Left cardiac atrium (tissue), 4 donors: ENCODE measurements at regions not wholly inside any gene's neighbourhood (a gene's known extent, or its start where the extent isn't known, plus 50 kb on each side); places are given as distances from the start of the nearest gene placed in this dataset.

Source experiments
- ATAC-seq, 2 donors: fragments of 200-7000 bp; cut with Tn5 transposase; one replicate each; pipeline ENCODE4 v1.9.1; 2020; ENCODE audit warnings: mild to moderate bottlenecking in 2 of 2, moderate library complexity in 2 of 2
- DNase-seq: peaks from one replicate; pipeline ENCODE4 v3.0.0-alpha.2; 2020
- intact Hi-C, 2 donors: fragments of 100-400 bp; cut with DNase I; formaldehyde crosslinking; loops; one replicate each; pipeline versions ENCODE4 v1.14.1 to v1.15.1; 2022 to 2023
- donor health status: DM: no; HTN: yes; CAD: no.
- donor health status: DM: no; HTN: yes; CAD: no; lungs with severe emphysema.
- donor health status: DM: yes; HTN: yes; CAD: no.
- donor health status: Dilated cardiomyopathy.

DNA sequence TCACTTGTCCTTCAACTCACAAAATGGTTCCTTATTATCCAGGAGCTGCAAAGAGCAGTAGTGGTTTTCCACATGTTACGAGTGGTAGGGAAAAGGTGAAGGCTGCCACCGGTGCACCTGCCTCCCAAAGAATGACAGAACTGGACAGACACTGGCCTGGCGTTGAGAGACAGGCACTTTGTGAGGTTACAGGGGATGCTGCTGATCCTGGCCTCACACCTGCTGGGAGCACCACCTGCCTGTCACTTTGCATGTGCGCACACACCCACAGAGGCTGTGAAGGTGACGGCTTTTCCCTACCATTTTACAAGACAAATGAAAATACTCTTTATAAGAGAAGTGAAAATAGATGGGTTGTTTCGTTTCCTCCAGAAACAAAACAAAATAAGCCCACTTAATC lies 175.3 kb upstream of the B3GAT1 start:
- ATAC-seq, result no peak
- intact Hi-C loops, result no loop called here
- DNase-seq, result no peak

- no peak for ATAC-seq
- DNase-seq, result no peak
- intact Hi-C loops, result no loop called here
These were observed 174.7 kb upstream of the B3GAT1 start for GRCh38 chr11:134586726-134587125.

DNA sequence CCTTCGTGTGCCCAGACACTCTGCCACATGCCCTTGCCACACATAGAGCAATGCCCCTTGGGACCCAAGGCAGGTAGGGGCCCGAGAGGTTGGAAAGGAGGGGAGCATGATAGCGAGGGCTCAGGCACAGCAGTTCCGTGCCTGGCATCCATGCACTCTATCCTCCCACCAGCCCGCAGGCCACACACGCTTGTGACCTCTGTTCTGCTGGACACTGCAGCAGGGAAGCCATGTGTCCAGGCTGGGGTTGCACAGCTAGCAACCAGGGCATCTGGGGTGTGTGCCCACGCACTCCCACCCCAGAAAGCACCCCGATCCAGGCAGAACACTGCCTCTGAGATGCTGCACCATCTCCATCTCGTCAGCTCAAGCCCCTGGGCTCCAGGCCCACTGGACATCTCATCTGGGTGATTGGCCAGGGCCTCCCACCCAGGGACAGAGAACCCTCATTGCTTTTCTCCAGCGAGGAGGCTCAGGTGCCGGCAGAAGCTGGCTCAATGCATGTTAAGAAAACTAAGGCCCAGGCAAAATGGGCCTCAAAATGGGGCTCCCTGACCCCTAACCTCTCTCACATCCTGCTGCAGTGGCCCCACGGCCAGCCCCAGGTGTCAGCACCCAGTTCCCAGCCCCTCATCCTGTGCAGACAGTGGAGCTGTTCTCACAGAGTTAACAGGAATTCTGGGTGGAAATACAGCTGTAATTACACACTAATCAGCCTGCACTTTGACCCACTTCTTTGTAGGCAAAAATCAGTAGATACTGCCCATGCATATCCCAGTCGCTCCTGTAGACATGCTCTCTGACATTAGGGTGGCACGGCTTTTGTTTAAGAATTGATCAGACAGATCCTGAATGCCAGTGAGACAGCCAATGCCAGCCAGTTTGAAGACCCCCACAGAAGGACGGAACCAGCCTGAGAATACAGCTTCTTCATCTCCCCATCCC lies 173.9 kb upstream of the B3GAT1 start:
- intact Hi-C loops, result no loop called here
- no peak for ATAC-seq
- DNase-seq, result no peak

DNA sequence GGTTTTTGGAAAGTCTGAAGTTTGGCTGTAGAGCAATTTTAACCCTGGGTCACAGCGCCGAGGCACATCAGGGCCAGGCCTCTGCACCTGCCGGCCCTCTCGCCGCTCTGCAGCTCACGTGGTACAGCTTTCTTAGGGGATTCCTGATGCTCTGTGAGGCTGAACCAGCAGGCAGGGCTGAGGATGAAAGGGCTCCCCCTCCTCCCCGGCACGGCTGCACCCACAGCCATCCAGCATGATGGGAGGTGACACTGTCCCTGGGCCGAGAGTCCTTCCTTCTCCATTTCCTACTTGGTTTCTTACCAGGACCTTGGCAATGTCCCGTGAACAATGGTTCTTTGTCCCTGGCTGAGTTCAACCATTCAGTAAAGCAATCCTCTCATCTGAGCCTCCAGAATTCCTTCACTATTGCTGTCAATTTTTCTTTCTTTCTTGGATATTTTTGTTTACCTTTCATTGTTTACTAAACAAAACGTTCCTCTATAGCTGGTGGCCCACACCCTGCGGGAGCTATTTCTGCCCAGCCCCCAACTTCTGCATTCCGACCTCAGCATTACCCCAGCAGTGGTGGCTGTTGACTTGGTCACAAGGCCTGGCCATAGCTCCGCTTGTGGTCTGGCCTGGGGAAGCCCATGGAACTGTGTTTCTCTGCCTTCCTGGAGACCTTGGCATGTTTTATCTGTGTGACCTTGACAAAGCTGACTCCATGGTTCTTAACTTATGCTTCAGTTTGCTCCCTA lies 172.8 kb upstream of the B3GAT1 start:
- ATAC-seq (peak; percentile 40 to 43), DNase-seq (no peak)
- intact Hi-C loops, result no loop called here

DNA sequence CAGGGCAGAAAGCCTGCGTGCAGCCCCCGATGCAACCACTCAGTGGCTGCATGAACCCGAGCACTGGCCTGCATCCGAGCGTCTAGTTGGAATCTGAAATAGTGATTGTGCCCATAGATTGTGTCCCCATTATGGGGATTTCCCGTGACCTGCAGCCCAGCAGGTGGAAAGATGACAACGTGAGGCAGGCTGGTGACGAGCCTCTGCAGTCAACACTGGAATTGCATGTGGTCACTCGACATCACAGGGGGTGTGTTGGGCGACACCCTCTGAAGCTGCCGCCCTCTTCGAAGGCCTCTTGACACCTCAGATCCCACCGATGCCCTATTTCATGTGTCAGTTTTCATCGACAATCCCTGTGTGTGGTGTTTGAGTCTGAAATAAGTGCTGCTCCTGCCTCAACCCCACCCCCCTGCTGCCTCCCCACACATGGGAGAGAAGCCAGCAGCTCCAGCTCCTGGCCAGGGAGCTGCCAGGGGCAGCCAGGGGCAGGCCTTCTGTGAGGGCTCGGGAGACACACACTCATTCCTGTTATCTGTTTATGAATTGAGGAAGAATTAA lies 172.0 kb upstream of the B3GAT1 start:
- intact Hi-C loops, result no loop called here
- ATAC-seq, result peak; percentile 64 to 87
- DNase-seq, result no peak

DNA sequence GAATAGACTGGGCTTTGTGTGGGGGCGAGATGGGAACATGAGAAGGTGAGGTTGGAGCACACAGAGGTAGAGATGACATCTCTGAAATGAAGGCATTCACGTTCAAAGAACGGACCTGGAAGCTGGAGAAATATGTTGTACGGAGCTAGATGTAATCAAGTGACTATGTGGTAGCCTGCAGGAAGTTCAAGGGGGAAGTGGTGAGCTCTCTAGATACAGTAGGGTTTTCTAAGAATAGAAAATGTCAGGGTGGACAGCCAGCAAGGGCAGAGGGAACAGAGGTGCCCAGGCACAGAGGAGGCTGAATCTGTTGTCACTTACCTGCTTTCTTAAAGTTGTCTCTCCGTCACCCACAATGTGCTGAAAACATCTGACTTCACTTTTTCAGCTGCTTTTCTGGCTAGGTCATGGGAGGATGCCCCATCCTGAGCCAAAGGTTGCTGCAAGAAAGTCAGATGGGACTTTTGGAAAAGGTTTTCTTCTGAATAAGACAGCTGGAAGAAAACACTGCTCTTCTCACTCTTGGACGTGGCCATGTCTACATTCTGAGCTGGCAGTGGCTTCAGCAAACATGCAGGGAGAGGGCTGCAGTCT lies 171.5 kb upstream of the B3GAT1 start:
- DNase-seq (no peak), ATAC-seq (peak; percentile 40 to 46)
- intact Hi-C loops, result no loop called here

DNA sequence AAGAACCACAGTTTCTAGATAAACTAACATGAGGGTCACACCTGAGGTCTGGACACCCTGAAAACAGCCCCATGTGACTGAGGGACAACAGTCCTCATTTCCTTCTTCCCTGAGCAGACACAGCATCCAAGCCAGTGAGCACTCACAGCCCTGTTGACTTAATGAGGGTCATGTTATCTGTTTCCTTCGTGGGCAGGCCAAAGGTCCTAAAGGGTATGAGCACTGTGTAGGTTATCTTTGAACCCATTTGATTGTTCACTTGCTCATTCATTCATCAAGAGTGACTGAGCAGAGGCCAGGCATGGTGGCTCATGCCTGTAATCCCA lies 170.7 kb upstream of the B3GAT1 start:
- DNase-seq (no peak), ATAC-seq (no peak)
- intact Hi-C loops, result no loop called here

GRCh38 chr11:134581966-134582769 lies 170.1 kb upstream of the B3GAT1 start:
- ATAC-seq (no peak), DNase-seq (no peak)
- intact Hi-C loops, result no loop called here

- DNase-seq (no peak), ATAC-seq (no peak)
- intact Hi-C loops, result no loop called here
These were observed 169.1 kb upstream of the B3GAT1 start for GRCh38 chr11:134581121-134581626.

- ATAC-seq, result no peak
- DNase-seq, result no peak
- intact Hi-C loops, result no loop called here
These were observed 168.6 kb upstream of the B3GAT1 start for GRCh38 chr11:134580610-134580975.

- intact Hi-C loops, result no loop called here
- ATAC-seq (no peak), DNase-seq (no peak)
These were observed 167.9 kb upstream of the B3GAT1 start for GRCh38 chr11:134579724-134580609.

- no peak for DNase-seq
These were observed 167.0 kb upstream of the B3GAT1 start for GRCh38 chr11:134578807-134579723.

DNA sequence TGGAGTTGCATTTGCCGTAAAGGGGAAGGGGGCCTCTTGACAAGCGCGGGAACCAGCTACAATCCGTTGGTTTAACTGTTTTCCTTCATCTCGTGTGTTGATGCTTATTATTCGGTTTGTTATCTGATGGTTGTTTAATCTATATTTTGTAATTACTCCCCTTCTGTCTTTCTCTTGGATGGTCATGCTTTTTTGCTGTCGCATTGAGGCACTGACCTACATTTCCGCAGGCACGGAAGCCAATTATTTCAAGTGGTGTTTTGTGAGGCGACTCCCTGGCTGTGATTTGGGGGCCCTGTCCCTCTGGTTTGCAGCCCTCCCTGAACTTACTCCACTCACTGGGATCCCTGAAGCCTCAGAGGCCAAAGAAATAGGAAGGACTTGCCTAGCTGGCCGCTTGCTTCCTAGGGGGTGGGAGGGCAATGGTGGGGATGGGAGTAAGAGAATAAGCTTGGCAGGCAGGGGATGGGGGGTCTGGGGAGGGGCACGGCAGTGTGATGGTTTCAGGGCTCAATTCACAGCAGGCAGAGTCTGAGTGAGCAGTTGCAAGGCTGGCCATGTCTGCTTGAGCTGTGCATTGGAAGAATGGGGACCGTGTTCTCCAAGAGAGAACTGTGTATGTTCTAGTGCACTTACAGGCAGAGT lies 165.8 kb upstream of the B3GAT1 start:
- ATAC-seq, result no peak
- no peak for DNase-seq
- intact Hi-C loops, result no loop called here

More at GRCh38 chr11:134578807-134579723, 167.0 kb upstream of the B3GAT1 start:
- intact Hi-C loops, result no loop called here
- no peak for ATAC-seq

DNA sequence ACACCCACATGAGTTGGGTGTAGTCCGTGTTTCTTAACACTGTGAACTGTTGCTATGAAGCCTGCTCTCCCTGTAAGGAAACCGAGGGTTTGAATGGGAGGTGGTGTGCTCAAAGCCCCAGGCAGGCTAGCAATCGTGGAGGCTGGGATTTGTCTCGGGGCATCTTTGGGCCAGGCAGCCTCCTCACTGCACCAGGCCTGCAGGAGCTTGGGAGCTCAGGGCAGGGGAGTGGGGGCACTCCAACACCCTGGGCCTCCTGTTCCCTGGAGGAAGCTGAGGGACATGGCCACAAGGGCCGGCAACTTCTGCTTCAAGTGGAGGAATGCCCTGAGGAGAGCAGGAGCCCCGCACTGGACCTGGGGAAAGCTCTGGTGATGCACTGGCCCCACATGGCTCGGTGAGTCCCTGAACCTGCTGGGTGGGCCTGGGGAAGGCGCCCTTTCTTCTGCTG lies 164.7 kb upstream of the B3GAT1 start:
- intact Hi-C loops, result no loop called here
- DNase-seq, result no peak
- ATAC-seq, result no peak

GRCh38 chr11:134576286-134576685 lies 164.2 kb upstream of the B3GAT1 start:
- DNase-seq, result no peak
- intact Hi-C loops, result no loop called here
- ATAC-seq, result no peak

GRCh38 chr11:134575504-134576230 lies 163.6 kb upstream of the B3GAT1 start:
- ATAC-seq (no peak), DNase-seq (no peak)
- intact Hi-C loops, result no loop called here
